ENCODE measurements at regions not wholly inside any gene's neighbourhood (a gene's known extent, or its start where the extent isn't known, plus 50 kb on each side); places are given as distances from the start of the nearest gene placed in this dataset.

DNA sequence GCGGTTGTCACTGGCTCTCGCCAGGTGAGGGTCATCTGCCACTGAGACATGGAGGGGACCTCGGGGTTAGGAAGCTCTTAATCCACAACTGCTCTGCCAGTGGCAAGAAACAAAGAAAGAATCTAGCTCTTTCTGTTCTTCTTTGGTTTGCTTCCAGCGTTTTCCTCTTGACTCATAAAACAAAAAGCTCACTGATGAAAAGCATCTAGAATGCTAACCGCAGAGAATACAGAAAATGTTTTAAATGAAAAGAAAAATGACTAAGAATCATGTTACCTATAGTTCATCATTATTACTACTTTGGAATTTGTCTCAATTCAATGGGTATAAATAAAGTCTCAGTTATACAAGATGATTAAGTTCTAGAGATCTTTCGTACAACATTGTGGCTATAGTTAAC is 274.8 kb upstream of the TENM3 start:
- intact Hi-C loops (cut with DNase I): no loop called here

GRCh38 chr4:181969151-181969550 is 274.1 kb upstream of the TENM3 start:
- H3K27me3 ChIP-seq: no peaks in the 10 kb centered on the region
- no peak overlapping the region for H3K27ac ChIP-seq
- no peak for DNase-seq (ENCODE audit: extremely low spot score in 2 of 2)
- H3K36me3 ChIP-seq: no peaks in the 10 kb centered on the region
- H3K4me1 ChIP-seq: no peaks in the 10 kb centered on the region
- TF ChIP-seq CTCF (IDR thresholded peaks at IDR 0.05) (no peak), POLR2A (IDR thresholded peaks at IDR 0.05) (no peak), POLR2AphosphoS5 (IDR thresholded peaks at IDR 0.05; ENCODE audit: insufficient read depth in 1 of 2, low read depth in 1 of 2) (no peak)
- intact Hi-C loops (cut with DNase I): no loop called here
- no peaks in the 10 kb centered on the region for H3K9me3 ChIP-seq
- no peak overlapping the region for H3K4me3 ChIP-seq

More for the DNA sequence above, 274.8 kb upstream of the TENM3 start:
- no peak for DNase-seq (ENCODE audit: extremely low spot score in 2 of 2)
- Histone ChIP-seq H3K27me3 (no peaks in the 10 kb centered on the region), H3K9me3 (no peaks in the 10 kb centered on the region), H3K36me3 (no peaks in the 10 kb centered on the region), H3K4me3 (no peak overlapping the region), H3K4me1 (no peaks in the 10 kb centered on the region), H3K27ac (no peak overlapping the region)
- TF ChIP-seq CTCF (IDR thresholded peaks at IDR 0.05) (no peak), POLR2AphosphoS5 (IDR thresholded peaks at IDR 0.05; ENCODE audit: insufficient read depth in 1 of 2, low read depth in 1 of 2) (no peak), POLR2A (IDR thresholded peaks at IDR 0.05) (no peak)

DNA sequence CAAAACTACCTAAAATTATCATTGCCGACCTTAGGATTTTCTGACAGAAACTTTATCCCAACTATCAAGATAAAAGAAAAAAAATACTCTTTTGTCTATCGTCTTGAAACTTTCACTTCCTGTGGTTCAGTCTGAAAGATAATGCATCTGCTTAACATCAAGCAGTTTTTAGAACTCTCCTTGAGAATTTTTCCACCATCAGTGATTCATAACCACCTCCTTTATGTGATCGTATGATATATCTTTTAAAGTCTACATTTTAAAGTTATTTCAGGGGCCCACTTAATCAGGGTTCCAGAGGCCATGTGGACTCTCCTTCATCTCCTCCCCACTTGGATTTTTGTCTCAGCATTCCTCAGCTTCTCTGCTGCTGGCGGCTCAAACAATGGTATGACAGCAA is 272.8 kb upstream of the TENM3 start:
- DNase-seq (ENCODE audit: extremely low spot score in 2 of 2): no peak
- H3K4me1 ChIP-seq: no peaks in the 10 kb centered on the region
- H3K36me3 ChIP-seq: no peaks in the 10 kb centered on the region
- intact Hi-C loops (cut with DNase I): no loop called here
- H3K9me3 ChIP-seq: no peaks in the 10 kb centered on the region
- H3K27ac ChIP-seq: no peak overlapping the region
- H3K27me3 ChIP-seq: no peaks in the 10 kb centered on the region
- TF ChIP-seq POLR2AphosphoS5 (IDR thresholded peaks at IDR 0.05; ENCODE audit: insufficient read depth in 1 of 2, low read depth in 1 of 2) (no peak), CTCF (IDR thresholded peaks at IDR 0.05) (no peak), POLR2A (IDR thresholded peaks at IDR 0.05) (no peak)
- H3K4me3 ChIP-seq: no peak overlapping the region

GRCh38 chr4:181971411-181971810 is 271.8 kb upstream of the TENM3 start:
- intact Hi-C loops (cut with DNase I): no loop called here
- DNase-seq (ENCODE audit: extremely low spot score in 2 of 2): no peak
- TF ChIP-seq CTCF (IDR thresholded peaks at IDR 0.05) (no peak), POLR2AphosphoS5 (IDR thresholded peaks at IDR 0.05; ENCODE audit: insufficient read depth in 1 of 2, low read depth in 1 of 2) (no peak), POLR2A (IDR thresholded peaks at IDR 0.05) (no peak)

DNA sequence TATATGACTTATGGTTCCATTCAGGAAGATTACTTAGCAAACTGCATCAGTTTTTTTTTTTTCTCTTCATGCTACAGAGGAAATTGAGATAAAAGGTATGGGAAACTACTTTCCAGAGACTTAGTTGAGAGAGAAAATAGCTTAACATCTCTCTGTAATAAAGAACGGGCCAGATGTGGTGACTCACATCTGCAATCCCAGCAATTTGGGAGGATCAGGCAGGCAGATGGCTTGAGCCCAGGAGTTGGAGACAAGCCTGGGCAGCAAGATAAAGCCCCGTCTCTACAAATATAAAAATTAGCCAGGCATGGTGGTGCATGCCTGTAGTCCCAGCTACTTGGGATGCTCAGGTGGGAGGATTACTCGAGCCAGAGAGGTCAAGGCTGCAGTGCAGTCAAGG is 271.2 kb upstream of the TENM3 start:
- DNase-seq (ENCODE audit: extremely low spot score in 2 of 2): no peak
- TF ChIP-seq CTCF (IDR thresholded peaks at IDR 0.05): no peak
- TF ChIP-seq POLR2A (IDR thresholded peaks at IDR 0.05): no peak
- no peak for TF ChIP-seq POLR2AphosphoS5 (IDR thresholded peaks at IDR 0.05; ENCODE audit: insufficient read depth in 1 of 2, low read depth in 1 of 2)
- no peak overlapping the region for H3K4me3 ChIP-seq
- intact Hi-C loops (cut with DNase I): no loop called here
- H3K4me1 ChIP-seq: no peaks in the 10 kb centered on the region
- no peaks in the 10 kb centered on the region for H3K27me3 ChIP-seq
- H3K36me3 ChIP-seq: no peaks in the 10 kb centered on the region
- H3K27ac ChIP-seq: no peak overlapping the region
- no peaks in the 10 kb centered on the region for H3K9me3 ChIP-seq

More at GRCh38 chr4:181971411-181971810, 271.8 kb upstream of the TENM3 start:
- Histone ChIP-seq H3K9me3 (no peaks in the 10 kb centered on the region), H3K27me3 (no peaks in the 10 kb centered on the region), H3K27ac (no peak overlapping the region), H3K36me3 (no peaks in the 10 kb centered on the region), H3K4me1 (no peaks in the 10 kb centered on the region), H3K4me3 (no peak overlapping the region)

Measured in vagina (tissue), 2 donors.